Stimulated activated CD4-positive, alpha-beta T cell treated with anti-CD3 and anti-CD28 coated beads, Interleukin-4, amount 100 ng/mL, for 4 hours (primary cell): ENCODE measurements at regions not wholly inside any gene's neighbourhood (a gene's known extent, or its start where the extent isn't known, plus 50 kb on each side); places are given as distances from the start of the nearest gene placed in this dataset.

Experiments
- DNase-seq, 2 experiments: peaks; one replicate each; pipeline ENCODE4 v3.0.0-alpha.2; 2020

DNA sequence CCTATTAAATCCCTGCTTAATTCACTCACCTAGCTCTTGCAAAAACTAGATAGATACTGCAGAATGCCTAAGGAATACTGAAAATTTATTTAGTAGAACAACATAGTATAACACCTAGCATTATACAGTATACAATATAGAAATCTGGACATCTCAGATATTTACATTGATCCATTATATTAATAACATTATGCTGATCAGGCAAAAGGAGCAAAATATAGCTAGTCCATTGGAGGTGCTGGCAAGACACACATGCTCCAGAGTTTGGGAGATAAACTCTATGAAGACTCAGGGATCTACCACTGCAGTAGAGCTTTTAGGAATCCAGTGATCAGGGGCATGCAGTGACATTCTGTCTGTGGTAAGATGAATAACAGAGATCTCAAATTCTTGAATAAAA, 357.6 kb downstream of the TBC1D4 start:
- DNase-seq = no peak

DNA sequence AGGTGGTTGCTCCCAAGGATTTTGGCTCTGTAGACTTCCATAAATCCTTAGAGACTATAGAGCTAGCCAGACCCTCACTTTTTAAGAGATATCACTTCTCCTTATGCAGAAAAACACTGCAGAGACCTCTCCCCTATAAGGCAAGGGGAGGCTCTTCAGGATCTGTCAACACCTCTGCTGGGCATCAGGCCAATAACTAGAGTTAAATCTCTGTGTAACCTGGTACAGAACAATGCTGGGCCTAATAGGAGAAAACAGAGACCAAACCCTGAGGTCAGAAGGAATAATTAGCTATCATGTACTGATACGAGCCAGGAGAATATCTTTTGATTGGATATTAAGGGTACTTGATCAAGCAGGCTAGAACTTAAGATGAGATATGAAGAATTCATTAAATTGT, 358.5 kb downstream of the TBC1D4 start:
- no peak for DNase-seq

DNA sequence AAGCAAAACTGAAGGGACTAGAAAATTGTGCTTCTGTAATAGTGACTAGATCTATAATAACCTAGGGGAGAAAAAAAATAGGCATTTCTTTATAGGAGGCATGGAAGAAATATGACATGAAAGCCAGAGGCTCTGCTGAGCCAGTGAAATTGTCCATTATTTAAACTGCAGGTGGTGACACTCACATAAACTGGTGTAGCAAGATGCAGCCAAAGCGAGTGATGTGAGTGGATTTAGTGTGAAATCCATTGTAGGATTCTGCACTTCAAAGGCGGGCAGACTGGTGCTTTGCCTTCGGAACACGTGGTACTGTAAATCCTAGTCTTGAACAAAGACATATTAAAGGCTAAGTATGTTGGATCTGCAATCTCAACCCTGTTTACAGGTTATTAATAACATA, 361.9 kb downstream of the TBC1D4 start:
- DNase-seq = no peak

DNA sequence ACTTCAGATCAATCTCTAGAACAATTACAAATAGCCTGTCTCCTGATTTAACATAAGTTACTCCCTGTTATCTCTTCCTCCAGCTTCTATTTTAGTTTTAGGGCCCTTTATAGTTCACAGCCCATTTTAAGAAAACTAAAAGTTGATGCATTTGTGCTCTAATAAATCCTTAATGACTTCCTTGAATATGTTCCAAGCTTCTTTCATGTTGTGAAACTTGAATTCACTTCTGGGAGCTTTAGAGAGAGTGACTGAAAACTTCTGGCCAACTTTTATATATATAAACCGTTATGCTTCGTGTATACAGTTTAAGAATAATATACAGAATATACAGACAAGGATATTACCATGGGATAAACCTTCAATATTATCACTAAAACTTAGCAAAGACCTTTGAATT, 366.8 kb downstream of the TBC1D4 start:
- no peak for DNase-seq

DNA sequence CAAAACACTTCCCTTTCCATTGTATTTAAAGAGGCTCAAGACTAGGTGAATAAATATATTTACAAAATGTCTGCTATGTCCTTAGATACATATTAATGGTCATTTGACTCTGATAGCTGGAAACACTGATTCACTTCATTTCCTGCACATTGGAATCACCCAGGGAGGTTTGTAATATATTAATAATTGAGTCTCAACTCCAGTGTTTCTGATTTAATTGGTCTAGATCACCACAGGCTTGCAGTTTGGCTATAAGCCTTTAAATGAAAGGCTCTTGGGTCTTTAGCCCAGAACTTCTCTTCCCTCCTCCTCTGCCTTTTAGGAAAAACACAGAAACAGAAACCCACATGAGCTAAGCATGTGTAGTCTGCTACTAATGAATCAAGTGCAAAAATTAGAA, 378.0 kb downstream of the TBC1D4 start:
- DNase-seq = no peak

DNA sequence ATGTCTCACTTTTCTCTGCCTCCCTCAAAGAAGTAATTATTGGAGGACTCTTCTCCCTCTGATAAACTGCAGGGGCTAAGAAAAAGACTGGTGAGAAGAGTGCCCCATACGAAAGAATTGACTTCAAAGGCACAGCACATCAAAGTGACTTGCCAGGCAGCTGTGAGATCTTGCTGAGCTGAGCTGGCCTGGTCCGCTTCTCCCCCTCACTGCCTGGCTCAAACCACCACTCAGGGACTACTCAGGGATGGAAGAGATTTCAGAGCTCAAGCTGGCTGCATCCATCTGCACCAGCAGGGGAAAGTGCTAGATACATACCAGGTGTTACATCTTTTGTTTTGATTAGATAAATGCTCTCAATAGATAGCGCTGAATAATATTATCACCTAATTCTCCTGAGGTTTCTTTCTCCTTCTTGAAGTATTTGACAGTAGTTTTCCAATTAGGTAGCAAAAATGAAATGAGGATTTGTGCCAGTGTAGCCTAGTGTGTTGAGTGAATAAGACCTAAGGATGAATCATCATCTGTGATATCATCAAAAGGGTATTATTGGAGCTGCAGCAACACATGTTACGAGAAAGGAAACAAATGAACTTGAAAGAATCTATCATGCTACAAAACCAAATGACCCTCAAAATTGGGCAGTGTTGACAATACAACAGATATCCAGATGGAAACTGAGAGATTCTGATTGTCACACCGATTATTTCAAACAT, 379.8 kb downstream of the TBC1D4 start:
- no peak for DNase-seq

DNA sequence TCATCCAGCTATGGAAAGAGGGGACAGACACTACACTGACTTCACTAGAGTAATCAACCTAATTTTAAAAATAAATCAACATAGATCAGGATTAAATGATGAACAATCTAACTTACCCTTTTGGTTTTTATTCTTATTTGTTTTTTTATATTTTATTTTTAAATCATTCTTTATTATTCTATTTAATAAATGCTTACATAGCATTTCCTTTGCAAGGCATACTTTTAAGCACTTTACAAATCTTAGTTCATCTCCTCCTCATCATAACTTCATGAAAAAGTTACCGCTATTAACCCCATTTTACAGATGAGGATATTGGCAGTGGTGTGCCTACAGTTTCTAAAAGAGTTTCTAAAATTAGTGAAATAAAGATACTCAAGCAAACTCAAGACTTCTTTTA, 380.6 kb downstream of the TBC1D4 start:
- no peak for DNase-seq

DNA sequence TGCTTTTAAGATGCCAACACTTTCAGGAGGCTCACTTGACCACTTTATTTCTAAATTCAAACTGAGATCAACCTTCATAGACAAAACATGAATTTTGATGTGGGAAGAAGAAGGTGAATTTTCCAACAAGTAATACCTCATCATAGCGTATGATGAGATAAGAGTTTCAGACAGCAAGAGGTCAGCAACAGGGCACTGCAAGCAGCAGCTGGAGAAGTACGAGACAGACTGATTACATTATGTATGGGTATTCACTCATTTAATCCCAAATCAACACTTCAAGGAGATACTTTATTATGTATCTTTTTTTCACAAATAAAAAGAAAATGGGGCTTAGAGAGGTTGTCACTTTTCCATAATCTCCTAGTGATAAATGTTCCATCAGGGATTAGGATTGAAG, 389.8 kb downstream of the TBC1D4 start:
- DNase-seq = no peak

DNA sequence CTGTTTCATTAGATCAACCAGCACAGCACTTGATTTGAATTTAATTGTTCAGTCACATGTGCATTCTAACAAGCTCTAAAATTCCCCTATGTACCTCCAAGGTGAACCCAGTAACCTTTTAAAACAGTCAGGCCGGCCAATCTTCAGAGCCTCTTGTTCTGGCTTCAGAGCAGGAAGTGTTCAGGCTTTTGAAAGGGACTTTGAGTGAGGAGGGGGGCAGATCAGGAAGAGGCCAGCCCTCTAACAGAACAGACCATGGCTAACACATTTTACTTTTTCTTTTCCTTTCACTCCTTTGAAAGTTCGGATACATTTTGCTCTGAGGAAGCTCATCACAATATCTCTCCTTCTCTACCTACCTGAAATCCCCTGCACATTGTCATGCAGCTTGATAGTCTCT, 390.3 kb downstream of the TBC1D4 start:
- DNase-seq = no peak

DNA sequence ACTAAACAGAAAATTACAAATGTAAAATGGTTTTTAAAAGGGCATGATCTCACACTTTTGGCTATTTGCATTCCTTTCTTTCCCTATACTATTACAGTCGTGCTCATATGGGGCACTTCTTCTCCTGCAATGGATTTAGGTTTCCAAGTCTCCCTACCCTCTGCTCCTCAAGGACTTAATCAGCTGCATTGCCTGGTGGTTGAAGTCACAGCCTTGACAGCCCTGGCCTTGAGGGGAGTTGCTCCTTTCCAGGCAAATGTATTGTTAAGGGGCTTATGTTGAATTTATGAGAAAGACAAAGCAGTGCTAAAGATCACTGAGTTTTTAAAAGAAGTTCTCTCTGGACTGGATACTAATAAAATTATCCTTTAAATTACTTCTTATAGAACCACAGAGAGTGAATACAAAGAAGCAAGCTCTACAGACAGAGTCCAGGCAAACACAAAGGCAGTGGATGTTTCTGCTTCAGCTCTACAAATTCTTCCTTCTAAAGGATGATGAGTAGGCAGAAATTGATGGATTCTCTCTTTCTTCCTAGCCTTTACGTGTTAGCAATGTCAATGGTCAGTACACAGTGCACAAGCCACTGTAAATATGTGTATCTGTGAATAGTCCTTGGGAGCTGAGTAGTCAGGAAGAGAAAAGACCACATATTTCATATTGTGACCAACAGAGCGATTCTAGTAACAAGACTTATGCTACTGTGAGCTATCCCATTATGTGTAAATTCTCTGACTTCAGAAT, 390.9 kb downstream of the TBC1D4 start:
- no peak for DNase-seq

DNA sequence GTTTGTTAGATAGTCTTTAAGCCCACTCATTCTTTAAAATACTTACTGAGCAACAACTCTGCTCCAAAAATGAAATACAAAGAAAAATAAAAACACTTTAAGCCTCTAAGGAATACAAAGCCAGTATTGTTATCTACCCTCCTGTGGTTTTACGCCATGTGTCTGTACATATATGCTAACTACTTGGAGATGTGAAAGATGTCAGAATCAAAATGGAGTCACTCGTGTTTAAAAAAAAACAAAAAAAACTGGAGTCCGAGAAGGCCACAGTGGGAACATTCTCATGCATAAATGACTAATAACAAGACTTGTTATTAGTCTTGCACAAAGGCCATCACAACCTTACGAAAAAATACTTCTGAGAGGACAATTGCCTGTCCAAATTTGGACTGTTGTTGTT, 393.1 kb downstream of the TBC1D4 start:
- no peak for DNase-seq

DNA sequence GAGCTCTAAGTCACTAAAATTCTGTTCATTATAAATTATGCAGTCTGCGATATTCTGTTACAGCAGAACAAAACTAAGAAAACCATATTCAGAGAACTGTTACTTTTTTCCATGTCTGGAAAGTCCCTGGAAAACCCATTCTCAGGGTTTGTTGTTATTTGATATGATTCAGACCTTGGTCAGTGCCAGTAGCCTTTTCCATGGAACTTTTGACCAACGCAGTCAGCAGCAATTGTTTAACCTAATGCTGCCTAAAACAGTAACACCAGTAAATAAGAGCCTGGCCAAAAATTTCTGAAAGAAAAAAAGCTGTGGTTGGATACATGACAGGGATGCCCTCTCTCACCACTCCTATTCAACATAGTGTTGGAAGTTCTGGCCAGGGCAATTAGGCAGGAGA, 402.7 kb downstream of the TBC1D4 start:
- no peak for DNase-seq

DNA sequence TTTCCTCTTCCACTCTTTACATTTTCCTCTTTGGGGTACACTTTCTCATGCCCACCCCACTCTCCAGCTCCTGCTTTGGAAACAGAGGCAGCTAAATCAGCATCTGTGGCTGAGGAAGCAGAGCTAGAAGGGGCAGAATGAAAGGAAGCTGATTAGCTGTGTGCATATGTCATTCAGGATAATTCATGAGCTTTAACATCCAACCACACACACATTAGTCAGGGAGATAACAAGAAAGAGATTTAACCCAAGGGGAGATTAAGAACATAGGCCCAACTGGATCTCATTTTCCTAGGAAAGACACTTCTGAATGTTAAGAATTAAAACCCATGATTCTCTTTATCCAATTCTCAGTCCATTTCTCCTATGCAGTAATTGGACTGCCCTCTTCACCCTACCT, 405.5 kb downstream of the TBC1D4 start:
- DNase-seq = no peak

DNA sequence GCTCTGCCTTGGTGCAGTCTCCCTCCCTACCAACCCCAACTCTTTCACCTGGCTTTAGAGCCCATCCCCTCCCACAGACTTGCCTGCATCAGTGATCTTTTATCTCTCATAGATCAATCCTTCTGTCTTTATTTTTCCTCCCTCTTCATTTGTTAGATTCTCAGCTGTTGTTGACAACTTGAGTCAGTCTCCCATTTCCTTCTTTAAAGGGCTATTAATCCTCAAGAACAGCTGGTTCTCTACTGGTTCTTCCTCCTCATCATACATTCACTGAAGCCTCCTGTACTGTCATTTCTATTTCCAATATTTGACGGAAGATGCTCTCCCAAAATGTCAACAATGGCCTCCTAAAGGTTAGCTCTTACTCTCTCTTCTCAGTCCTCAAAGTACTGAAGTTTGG, 408.2 kb downstream of the TBC1D4 start:
- no peak for DNase-seq

DNA sequence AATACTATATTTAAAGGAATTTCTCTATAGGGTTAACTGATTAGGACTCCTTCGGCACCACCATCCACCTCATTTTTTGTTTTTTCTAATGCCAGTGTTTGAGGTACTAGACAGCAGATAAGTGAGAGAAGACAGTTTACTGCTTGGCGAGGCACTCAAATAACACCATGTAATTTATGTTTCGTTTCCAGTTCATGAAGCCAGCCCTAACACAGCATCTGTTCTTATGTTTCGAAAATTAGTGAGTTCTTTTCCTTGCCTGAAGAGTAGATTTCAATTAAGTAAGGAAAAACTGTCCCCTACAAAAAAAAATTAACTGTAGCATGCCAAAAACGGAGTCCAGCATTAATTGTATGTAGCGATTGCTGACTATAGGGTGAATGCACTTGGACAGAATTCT, 409.1 kb downstream of the TBC1D4 start:
- no peak for DNase-seq

DNA sequence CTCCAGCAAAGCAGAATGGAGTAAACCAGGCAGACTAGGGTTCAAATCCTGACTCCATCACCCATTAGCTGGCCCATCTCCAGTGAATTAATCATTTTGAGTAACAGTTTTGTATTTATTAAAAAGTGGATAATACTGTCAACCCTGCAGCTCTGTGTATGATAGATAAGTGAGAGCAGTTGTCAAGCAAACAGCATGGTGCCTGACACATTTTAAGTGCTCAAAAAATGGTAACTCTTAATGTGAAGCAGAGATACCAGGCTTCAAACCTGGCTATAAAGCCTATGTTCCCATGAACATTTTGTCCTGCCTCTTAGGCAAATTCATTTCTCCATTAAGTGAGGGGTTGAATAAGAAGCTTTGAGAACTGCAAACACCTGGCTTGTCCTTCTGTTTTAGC, 409.6 kb downstream of the TBC1D4 start:
- DNase-seq = no peak

DNA sequence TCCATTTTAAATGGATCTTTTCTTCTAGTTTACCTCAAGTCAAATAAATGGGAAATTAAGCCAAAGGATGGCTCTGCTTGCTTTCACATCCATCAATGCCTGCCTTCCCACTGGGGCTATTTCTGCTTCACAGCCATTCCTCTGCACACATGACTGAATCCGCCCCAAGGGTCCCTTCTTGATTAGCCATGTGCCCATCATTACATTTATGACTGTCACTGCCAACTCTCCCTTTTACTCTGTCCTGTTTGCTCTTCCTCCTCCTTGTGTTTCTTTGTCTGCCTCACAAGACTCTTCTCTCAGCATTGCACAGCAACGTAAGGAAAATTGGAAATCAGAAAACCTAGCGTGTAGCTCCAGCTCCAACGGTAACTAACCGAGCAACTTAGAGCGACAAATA, 410.2 kb downstream of the TBC1D4 start:
- DNase-seq = no peak

DNA sequence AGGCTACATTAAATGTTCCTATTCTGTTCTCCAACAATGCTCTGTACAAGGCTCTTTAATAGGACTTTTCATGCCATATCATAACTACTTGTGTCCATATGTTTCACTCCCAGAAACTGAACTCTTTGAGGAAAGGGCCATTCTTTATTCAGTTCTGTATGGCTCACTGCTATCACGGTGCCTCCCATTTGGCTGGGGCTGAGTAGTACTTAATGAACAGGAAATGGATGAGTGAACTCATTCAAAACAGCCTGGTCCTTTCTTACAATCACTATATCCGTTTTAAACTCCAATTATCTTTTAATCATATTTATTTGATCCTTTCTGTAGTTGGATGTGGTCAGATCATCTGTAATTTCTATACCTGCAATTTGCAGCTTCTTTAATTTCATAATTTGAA, 410.6 kb downstream of the TBC1D4 start:
- no peak for DNase-seq

DNA sequence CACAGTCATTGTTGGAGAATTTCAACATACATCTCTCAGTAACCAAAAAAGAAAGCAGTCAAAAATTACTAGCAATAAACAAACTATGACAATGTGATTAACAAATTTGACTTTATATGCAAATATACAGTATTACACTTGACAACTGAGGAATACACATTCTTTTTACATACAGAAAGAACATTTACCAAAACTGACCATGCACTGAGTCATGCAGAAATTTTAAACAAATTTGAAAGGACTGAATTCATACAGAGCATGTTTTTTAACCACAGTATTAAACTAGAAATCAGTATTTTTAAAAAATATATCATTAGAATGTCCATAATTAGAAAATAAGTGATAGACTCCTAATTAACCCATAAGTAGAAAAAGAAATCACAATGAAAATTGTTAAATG, 420.1 kb downstream of the TBC1D4 start:
- DNase-seq = no peak

DNA sequence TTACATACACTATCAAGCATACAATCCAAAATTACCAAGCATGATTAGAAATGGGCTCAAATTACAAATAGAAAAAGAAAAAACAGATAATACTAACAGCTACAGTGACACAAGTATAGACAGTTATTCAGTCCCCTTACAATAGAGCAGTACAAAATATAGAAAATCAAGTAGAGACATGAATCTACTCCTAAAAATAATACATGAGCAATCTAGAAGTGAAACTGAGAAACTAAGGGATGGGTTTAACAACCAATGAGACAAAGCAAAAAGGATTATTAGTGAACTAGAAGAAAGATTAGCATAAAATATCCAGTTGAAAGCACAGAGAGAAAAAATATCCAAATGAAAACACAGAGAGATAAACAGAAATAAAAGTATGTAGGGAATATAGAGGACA, 426.7 kb downstream of the TBC1D4 start:
- DNase-seq = no peak

DNA sequence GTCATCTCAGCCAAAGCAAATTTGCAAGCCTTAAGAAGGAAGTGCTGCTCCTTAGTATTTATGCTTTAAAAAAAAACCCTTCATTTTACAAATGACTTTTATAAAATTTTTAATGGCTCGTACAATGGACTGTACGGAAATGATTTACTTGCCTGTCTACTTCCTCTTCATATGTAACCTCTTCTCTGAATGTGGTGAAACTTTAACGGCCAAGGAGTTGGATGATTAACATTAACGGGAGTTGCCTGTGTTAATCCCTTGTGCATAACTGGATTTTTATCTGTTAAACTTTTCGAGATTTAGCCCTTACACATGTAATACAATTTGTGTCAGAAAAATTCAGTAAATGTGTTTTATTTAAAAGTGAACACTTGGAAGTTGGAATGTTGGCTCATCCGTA, 429.4 kb downstream of the TBC1D4 start:
- no peak for DNase-seq

DNA sequence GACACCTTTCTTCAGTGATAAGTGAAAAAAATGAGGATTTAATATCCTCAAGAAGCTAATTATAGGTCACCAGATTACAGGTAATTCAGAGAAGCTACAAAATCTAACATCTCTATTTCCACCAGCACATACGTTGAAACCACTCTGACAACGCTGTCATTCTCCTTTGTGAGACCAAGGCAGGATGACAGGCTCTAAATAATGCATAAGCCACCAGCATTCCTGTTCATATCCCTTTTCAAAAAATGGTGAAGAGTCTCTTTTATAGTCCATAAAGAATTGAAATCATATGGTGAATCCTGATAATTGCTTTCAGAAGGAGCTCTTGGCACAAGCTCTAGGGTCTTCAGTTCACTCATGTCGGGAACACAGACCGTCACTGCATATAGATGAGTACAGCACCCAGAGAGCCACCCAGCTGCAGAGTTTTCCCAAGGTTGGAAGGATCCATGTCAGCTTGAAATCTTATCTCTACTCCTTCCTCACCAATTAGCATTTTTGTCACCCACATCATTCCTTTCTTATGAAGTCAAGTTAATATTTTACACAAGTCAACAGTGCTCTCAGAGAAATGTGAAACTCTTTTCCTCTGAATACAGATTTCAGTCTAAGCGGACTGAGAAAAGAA, 431.4 kb downstream of the TBC1D4 start:
- DNase-seq = no peak

DNA sequence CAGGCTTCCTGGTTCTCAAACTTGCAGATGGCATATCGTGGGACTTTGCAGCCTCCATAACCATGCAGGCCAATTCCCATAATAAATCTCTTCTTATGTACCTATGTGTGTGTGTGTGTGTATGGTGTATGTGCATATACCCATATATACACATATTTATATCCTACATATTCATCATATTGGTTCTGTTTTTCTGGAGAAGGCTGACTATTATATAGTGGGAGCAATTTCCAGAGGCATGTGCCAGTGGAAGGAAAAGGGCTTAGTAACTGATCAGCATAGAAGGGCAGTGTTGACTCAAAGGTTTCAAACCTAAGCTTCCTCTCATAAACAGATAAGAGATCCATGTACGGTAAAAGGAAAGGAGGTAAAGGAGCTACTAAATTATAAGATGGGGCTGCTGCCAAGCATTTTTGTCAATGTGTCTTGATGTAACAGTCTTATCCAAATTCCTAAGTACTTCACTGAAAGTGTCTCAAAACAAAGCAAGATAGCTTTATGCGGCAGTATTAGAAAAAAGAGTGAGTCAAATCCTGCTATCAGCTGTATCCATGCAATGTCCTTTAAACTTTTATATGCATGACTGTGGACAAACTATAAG, 432.1 kb downstream of the TBC1D4 start:
- no peak for DNase-seq

DNA sequence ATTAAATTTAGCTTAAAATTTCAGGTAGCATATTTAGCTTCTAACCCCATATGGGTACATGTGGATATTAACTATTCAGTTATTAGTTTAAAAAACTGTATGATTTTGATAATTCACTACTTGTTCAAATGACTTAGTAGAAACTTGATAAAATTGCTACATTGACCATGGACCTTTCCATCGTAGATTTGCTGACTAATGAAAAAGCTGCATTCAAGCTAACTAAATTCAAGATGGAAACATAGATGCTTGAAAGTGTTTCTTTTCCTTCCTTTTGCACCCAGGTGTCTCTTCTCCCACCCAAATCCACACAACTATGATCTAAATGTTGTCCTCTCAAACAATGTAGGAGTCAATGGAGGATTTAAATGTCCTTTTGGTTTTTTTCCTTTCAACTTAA, 439.2 kb downstream of the TBC1D4 start:
- no peak for DNase-seq
